Activated naive CD4-positive, alpha-beta T cell treated with anti-CD3 and anti-CD28 coated beads, Interleukin-2, amount 10 ng/mL, durations not matched to agents 7 days and 5 days (primary cell): ENCODE measurements at regions not wholly inside any gene's neighbourhood (a gene's known extent, or its start where the extent isn't known, plus 50 kb on each side); places are given as distances from the start of the nearest gene placed in this dataset.
"Not testable (repeated sequence)": the region's sequence is repeated elsewhere in the genome, so short reads cannot be mapped to it uniquely, and the experiment has no call there.

Experiments used
- CTCF ChIA-PET: fragments of 350-600 bp; sonication (Branson Sonifier 250); formaldehyde crosslinking; loops from one replicate; lab custom pipeline; 2021; ENCODE audit warnings: antibody characterized with exemption; lab: Charles Lee
- DNase-seq: peaks from one replicate; pipeline ENCODE4 v3.0.0-alpha.2; 2020
- H3K27ac Mint-ChIP-seq: one replicate; pipeline ENCODE4 v1.8.0; 2021; ENCODE audit warnings: mild to moderate bottlenecking, moderate library complexity, mixed read lengths
- H3K27me3 Mint-ChIP-seq: one replicate; pipeline ENCODE4 v1.8.0; 2021; ENCODE audit warnings: mild to moderate bottlenecking, mixed read lengths
- H3K36me3 Mint-ChIP-seq: one replicate; pipeline ENCODE4 v1.8.0; 2021; ENCODE audit warnings: mixed read lengths
- H3K4me1 Mint-ChIP-seq: one replicate; pipeline ENCODE4 v1.8.0; 2021; ENCODE audit warnings: mixed read lengths
- H3K4me3 Mint-ChIP-seq: one replicate; pipeline ENCODE4 v1.8.0; 2021; ENCODE audit warnings: mild to moderate bottlenecking, moderate library complexity, mixed read lengths
- H3K9me3 Mint-ChIP-seq: one replicate; pipeline ENCODE4 v1.8.0; 2021; ENCODE audit warnings: mixed read lengths

GRCh38 chr4:187664011-187664410, 331.6 kb upstream of the ZFP42 start:
- no peak overlapping the region for H3K4me3 Mint-ChIP-seq
- no peak for DNase-seq
- H3K27me3 Mint-ChIP-seq: no peaks in the 10 kb centered on the region
- H3K4me1 Mint-ChIP-seq: no peaks in the 10 kb centered on the region
- no peak overlapping the region for H3K27ac Mint-ChIP-seq
- H3K9me3 Mint-ChIP-seq: peaks cover 17% of the 10 kb centered on the region
- H3K36me3 Mint-ChIP-seq: no peaks in the 10 kb centered on the region
- CTCF ChIA-PET: no interaction called here

- no peak overlapping the region for H3K27ac Mint-ChIP-seq
- H3K4me1 Mint-ChIP-seq: no peaks in the 10 kb centered on the region
- no peaks in the 10 kb centered on the region for H3K27me3 Mint-ChIP-seq
- no peaks in the 10 kb centered on the region for H3K36me3 Mint-ChIP-seq
- DNase-seq: no peak
- no peak overlapping the region for H3K4me3 Mint-ChIP-seq
- H3K9me3 Mint-ChIP-seq: peaks cover 17% of the 10 kb centered on the region
- CTCF ChIA-PET: no interaction called here
Measured at GRCh38 chr4:187665086-187665485, 330.5 kb upstream of the ZFP42 start.

DNA sequence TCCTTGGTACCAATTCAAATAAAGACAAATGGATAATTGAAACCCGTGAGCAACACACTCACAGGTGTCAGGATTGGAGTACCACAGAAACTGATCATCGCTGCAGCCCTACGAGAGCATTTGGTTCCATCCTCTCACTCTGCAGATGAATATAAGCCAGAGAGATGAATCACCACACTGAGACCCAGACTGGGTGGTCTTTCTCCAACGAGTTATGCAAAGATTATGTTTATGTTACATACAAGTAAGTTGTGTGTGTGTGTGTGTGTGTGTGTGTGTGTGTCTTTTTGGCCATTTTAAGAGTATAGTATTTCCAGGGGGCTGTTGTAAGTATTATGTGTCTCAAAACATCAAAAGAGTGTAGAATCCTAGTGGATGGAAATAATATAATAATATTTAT, 329.5 kb upstream of the ZFP42 start:
- Mint-ChIP-seq H3K4me1 (no peaks in the 10 kb centered on the region), H3K4me3 (no peak overlapping the region), H3K9me3 (peaks cover 17% of the 10 kb centered on the region), H3K27ac (no peak overlapping the region), H3K27me3 (no peaks in the 10 kb centered on the region), H3K36me3 (no peaks in the 10 kb centered on the region)
- no peak for DNase-seq
- CTCF ChIA-PET: no interaction called here

- Mint-ChIP-seq H3K9me3 (peaks cover 14% of the 10 kb centered on the region), H3K4me3 (no peak overlapping the region), H3K36me3 (no peaks in the 10 kb centered on the region), H3K4me1 (no peaks in the 10 kb centered on the region), H3K27ac (no peak overlapping the region), H3K27me3 (no peaks in the 10 kb centered on the region)
- DNase-seq: no peak
- CTCF ChIA-PET: no interaction called here
Measured at GRCh38 chr4:187666697-187667494, 328.7 kb upstream of the ZFP42 start.

DNA sequence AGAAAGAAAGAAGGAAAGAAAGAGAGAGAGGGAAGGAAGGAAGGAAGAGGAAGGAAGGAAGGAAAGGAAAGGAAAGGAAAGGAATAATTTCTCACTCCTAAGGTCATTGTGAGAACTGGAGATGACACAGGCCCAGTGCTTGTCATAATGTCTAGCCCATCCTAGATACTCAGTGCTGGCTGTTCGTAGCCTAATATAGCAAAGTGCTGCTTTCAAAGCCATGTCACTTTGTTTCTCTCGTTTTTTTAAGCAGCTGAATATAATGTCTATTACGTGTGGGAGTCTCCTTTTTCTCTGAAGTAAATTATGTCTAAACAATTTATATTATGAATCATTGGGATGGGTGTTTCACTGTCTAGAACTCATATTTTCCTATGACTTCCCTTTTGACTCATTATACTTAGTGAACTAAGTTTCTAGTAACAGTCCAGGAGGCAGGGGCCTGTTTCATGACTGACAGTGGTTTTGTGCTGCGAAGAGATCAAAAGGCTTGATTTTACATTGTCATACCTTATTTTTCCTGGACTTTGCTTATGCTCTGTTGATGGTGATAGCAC, 327.0 kb upstream of the ZFP42 start:
- no peaks in the 10 kb centered on the region for H3K27me3 Mint-ChIP-seq
- no peak for DNase-seq
- CTCF ChIA-PET: no interaction called here
- H3K36me3 Mint-ChIP-seq: no peaks in the 10 kb centered on the region
- H3K9me3 Mint-ChIP-seq: peaks cover 8% of the 10 kb centered on the region
- no peak overlapping the region for H3K27ac Mint-ChIP-seq
- H3K4me1 Mint-ChIP-seq: no peaks in the 10 kb centered on the region
- H3K4me3 Mint-ChIP-seq: no peak overlapping the region

- CTCF ChIA-PET, DNase-seq, H3K27me3 Mint-ChIP-seq, H3K27ac Mint-ChIP-seq, H3K4me3 Mint-ChIP-seq, H3K4me1 Mint-ChIP-seq, H3K36me3 Mint-ChIP-seq: not testable (repeated sequence)
- peaks cover 25% of the 10 kb centered on the region for H3K9me3 Mint-ChIP-seq
Measured at GRCh38 chr4:187671521-187671920, 324.1 kb upstream of the ZFP42 start.

GRCh38 chr4:187671958-187672357, 323.6 kb upstream of the ZFP42 start:
- CTCF ChIA-PET, H3K4me3 Mint-ChIP-seq, H3K27ac Mint-ChIP-seq, H3K27me3 Mint-ChIP-seq, H3K4me1 Mint-ChIP-seq, H3K36me3 Mint-ChIP-seq, DNase-seq: not testable (repeated sequence)
- H3K9me3 Mint-ChIP-seq: peaks cover 26% of the 10 kb centered on the region

GRCh38 chr4:187672526-187672925, 323.0 kb upstream of the ZFP42 start:
- CTCF ChIA-PET, H3K4me1 Mint-ChIP-seq, H3K27me3 Mint-ChIP-seq, DNase-seq, H3K27ac Mint-ChIP-seq, H3K36me3 Mint-ChIP-seq, H3K4me3 Mint-ChIP-seq: not testable (repeated sequence)
- H3K9me3 Mint-ChIP-seq: peaks cover 26% of the 10 kb centered on the region

DNA sequence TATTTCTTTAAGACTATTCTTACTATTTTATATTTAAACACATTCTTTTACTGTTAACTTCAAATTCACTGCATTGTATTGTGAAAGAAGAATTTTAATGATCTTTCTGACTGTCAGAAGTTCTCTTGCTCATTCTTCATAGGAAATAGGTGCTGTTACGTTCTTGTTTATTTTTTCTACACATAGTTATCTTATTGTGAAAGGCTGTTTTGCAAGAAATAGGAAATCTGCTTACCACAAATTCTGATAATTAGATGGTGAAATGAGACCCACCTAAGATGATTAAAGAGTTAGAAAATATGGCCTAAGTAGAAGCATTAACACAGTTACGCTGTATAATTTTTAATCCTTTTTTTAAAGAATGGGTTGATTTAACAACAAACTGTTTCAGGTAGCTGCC, 316.1 kb upstream of the ZFP42 start:
- no peak for DNase-seq
- H3K27me3 Mint-ChIP-seq: no peaks in the 10 kb centered on the region
- no peak overlapping the region for H3K27ac Mint-ChIP-seq
- H3K4me3 Mint-ChIP-seq: no peak overlapping the region
- no peaks in the 10 kb centered on the region for H3K4me1 Mint-ChIP-seq
- H3K36me3 Mint-ChIP-seq: no peaks in the 10 kb centered on the region
- CTCF ChIA-PET: no interaction called here
- H3K9me3 Mint-ChIP-seq: peaks cover 24% of the 10 kb centered on the region

DNA sequence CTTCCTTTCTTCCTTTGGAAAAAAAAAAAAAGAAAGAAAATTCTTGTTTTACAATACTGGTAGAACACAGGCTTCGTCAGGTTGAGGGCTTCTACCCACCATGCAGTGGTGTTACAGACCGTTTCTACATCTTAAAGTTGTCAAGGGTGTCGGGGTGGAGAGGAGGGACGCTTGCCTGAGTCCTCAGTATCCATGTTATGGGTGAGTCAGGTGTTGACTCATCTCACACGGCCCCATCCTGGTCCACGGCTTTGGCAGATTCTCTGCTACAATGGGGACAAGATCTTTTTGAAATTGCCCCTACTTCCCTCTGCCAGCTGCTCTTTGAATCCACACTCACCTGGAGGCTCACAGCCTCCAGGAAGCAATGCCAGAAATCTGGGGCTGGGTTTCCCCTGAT, 310.3 kb upstream of the ZFP42 start:
- Mint-ChIP-seq H3K36me3 (no peaks in the 10 kb centered on the region), H3K4me1 (no peaks in the 10 kb centered on the region)

DNA sequence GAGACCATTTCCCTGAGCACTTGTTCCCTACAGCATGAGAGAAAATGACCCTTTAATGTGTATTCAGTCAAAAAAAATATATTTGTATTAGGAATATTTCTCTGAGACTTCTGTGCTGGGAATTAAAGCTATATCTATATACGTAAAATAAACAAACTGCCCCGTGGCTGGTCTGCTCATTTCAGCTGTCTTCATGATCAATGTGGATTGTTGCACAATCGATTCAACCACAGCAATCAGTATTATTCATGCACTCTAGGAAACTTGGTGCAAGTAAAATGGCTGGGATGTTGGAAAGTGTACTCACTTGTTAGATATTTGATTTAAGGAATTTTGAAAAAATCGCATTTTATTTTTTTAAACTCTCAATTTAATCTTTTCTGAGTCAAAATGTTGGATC, 307.9 kb upstream of the ZFP42 start:
- no peaks in the 10 kb centered on the region for H3K4me1 Mint-ChIP-seq
- no peaks in the 10 kb centered on the region for H3K27me3 Mint-ChIP-seq
- H3K9me3 Mint-ChIP-seq: peaks cover 3% of the 10 kb centered on the region
- no peak overlapping the region for H3K4me3 Mint-ChIP-seq
- H3K36me3 Mint-ChIP-seq: no peaks in the 10 kb centered on the region
- CTCF ChIA-PET: no interaction called here
- H3K27ac Mint-ChIP-seq: no peak overlapping the region
- no peak for DNase-seq

More for the DNA sequence above, 310.3 kb upstream of the ZFP42 start:
- Mint-ChIP-seq H3K27ac (no peak overlapping the region), H3K27me3 (no peaks in the 10 kb centered on the region), H3K4me3 (no peak overlapping the region), H3K9me3 (peaks cover 6% of the 10 kb centered on the region)
- DNase-seq: no peak
- CTCF ChIA-PET: no interaction called here

GRCh38 chr4:187692626-187693025, 302.9 kb upstream of the ZFP42 start:
- no peak for DNase-seq
- Mint-ChIP-seq H3K9me3 (peaks cover 16% of the 10 kb centered on the region), H3K4me3 (no peak overlapping the region), H3K27ac (no peak overlapping the region), H3K27me3 (no peaks in the 10 kb centered on the region), H3K4me1 (no peaks in the 10 kb centered on the region), H3K36me3 (no peaks in the 10 kb centered on the region)
- CTCF ChIA-PET: no interaction called here

DNA sequence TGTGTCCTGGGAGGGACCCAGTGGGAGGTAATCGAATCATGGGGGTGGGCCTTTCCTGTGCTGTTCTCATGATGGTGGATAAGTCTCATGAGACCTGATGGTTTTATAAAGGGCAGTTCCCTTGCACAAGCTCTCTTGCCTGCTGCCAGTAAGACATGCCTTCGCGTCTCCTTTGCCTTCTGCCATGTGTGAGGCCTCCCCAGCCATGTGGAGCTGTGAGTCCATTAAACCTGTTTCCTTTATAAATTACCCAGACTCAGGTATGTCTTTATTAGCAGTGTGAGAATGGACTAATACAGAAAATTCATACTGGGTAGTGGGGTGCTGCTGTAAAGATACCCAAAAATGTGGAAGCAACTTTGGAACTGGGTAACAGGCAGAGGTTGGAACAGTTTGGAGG, 300.0 kb upstream of the ZFP42 start:
- H3K36me3 Mint-ChIP-seq, H3K4me3 Mint-ChIP-seq, H3K27ac Mint-ChIP-seq, DNase-seq, CTCF ChIA-PET, H3K27me3 Mint-ChIP-seq, H3K4me1 Mint-ChIP-seq: not testable (repeated sequence)
- peaks cover 16% of the 10 kb centered on the region for H3K9me3 Mint-ChIP-seq

- Mint-ChIP-seq H3K27me3 (no peaks in the 10 kb centered on the region), H3K27ac (no peak overlapping the region), H3K4me3 (no peak overlapping the region), H3K36me3 (no peaks in the 10 kb centered on the region), H3K9me3 (peaks cover 18% of the 10 kb centered on the region), H3K4me1 (no peaks in the 10 kb centered on the region)
- CTCF ChIA-PET: no interaction called here
- no peak for DNase-seq
Measured at GRCh38 chr4:187711586-187711985, 284.0 kb upstream of the ZFP42 start.

DNA sequence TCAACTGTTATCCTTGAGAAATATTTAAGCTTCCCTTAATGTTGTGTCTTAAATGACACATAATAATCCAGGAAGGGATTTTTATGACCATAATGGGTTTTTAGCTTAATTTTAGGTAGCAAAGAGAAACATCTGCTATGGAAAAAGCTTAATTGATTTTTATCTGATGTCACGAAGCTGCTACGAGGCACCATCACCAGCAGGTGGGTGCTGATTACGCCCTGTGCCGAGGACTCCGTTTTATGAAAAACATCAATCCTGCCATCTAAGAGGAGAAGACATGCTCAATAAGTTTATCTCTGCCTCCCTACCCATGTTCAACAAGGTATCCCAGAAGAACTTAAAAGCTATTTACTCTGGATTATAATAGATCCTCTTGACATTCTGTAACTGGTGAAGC, 280.6 kb upstream of the ZFP42 start:
- H3K27ac Mint-ChIP-seq: no peak overlapping the region
- H3K4me3 Mint-ChIP-seq: no peak overlapping the region
- no peak for DNase-seq
- H3K4me1 Mint-ChIP-seq: no peaks in the 10 kb centered on the region
- peaks cover 6% of the 10 kb centered on the region for H3K9me3 Mint-ChIP-seq
- no peaks in the 10 kb centered on the region for H3K27me3 Mint-ChIP-seq
- H3K36me3 Mint-ChIP-seq: no peaks in the 10 kb centered on the region
- CTCF ChIA-PET: no interaction called here
